ENCODE measurements at regions not wholly inside any gene's neighbourhood (a gene's known extent, or its start where the extent isn't known, plus 50 kb on each side); places are given as distances from the start of the nearest gene placed in this dataset.
A peak's percentile ranks its signal among the peaks of the same experiment; 100 is the strongest.

- FAIRE-seq (no peak), DNase-seq (ENCODE audit: insufficient read length, low spot score) (no peak)
- TF ChIP-seq POU2F2 (IDR thresholded peaks at IDR 0.05; ENCODE audit: low read depth, low read length) (no peak), PAX5 (IDR thresholded peaks at IDR 0.05; ENCODE audit: insufficient read depth, low read length, severe bottlenecking) (no peak), POLR2AphosphoS5 (IDR thresholded peaks at IDR 0.05; ENCODE audit: low read depth, low read length) (no peak), TAF1 (IDR thresholded peaks at IDR 0.05; ENCODE audit: low read depth, low read length) (no peak), SPI1 (IDR thresholded peaks at IDR 0.05; ENCODE audit: low read depth, low read length) (no peak), POLR2A (IDR thresholded peaks at IDR 0.05; ENCODE audit: low read depth, low read length) (no peak)
Observed at GRCh38 chr3:143187111-143187510, 67.5 kb downstream of the CHST2 start.

- no peak for DNase-seq (ENCODE audit: insufficient read length, low spot score)
Observed at GRCh38 chr3:143188881-143189280, 69.3 kb downstream of the CHST2 start.

GRCh38 chr3:143190101-143190500 is 70.5 kb downstream of the CHST2 start:
- no peak for DNase-seq (ENCODE audit: insufficient read length, low spot score)
- FAIRE-seq: no peak
- no peak for TF ChIP-seq SPI1 (IDR thresholded peaks at IDR 0.05; ENCODE audit: low read depth, low read length)
- no peak for TF ChIP-seq PAX5 (IDR thresholded peaks at IDR 0.05; ENCODE audit: insufficient read depth, low read length, severe bottlenecking)
- TF ChIP-seq POLR2A (IDR thresholded peaks at IDR 0.05; ENCODE audit: low read depth, low read length): no peak
- no peak for TF ChIP-seq TAF1 (IDR thresholded peaks at IDR 0.05; ENCODE audit: low read depth, low read length)
- no peak for TF ChIP-seq POLR2AphosphoS5 (IDR thresholded peaks at IDR 0.05; ENCODE audit: low read depth, low read length)
- no peak for TF ChIP-seq POU2F2 (IDR thresholded peaks at IDR 0.05; ENCODE audit: low read depth, low read length)

More at GRCh38 chr3:143188881-143189280, 69.3 kb downstream of the CHST2 start:
- TF ChIP-seq PAX5 (IDR thresholded peaks at IDR 0.05; ENCODE audit: insufficient read depth, low read length, severe bottlenecking): no peak
- TF ChIP-seq POU2F2 (IDR thresholded peaks at IDR 0.05; ENCODE audit: low read depth, low read length): no peak
- no peak for TF ChIP-seq SPI1 (IDR thresholded peaks at IDR 0.05; ENCODE audit: low read depth, low read length)
- TF ChIP-seq POLR2AphosphoS5 (IDR thresholded peaks at IDR 0.05; ENCODE audit: low read depth, low read length): no peak
- TF ChIP-seq TAF1 (IDR thresholded peaks at IDR 0.05; ENCODE audit: low read depth, low read length): no peak
- no peak for TF ChIP-seq POLR2A (IDR thresholded peaks at IDR 0.05; ENCODE audit: low read depth, low read length)
- no peak for FAIRE-seq

DNA sequence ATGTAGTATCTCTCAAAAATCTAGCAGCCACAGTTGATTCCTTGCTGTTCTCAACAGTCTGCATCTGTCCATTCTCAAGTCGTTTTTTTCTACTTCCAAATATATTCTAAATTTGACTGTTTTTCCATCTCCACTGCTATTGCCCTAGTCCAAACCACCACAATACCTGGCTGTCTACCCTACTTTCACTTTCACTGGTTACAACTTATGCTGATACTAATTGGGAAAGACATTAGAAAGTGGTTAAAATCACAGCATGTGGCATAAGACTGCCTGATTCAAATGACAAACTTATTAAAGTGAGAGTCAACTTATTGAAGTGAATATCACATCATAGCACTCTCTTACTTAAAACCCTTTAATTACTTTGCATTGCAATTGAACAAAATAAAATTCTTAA is 72.6 kb downstream of the CHST2 start:
- DNase-seq (ENCODE audit: insufficient read length, low spot score) (no peak), FAIRE-seq (no peak)
- TF ChIP-seq POLR2A (IDR thresholded peaks at IDR 0.05; ENCODE audit: low read depth, low read length) (no peak), PAX5 (IDR thresholded peaks at IDR 0.05; ENCODE audit: insufficient read depth, low read length, severe bottlenecking) (no peak), SPI1 (IDR thresholded peaks at IDR 0.05; ENCODE audit: low read depth, low read length) (no peak), TAF1 (IDR thresholded peaks at IDR 0.05; ENCODE audit: low read depth, low read length) (no peak), POLR2AphosphoS5 (IDR thresholded peaks at IDR 0.05; ENCODE audit: low read depth, low read length) (no peak), POU2F2 (IDR thresholded peaks at IDR 0.05; ENCODE audit: low read depth, low read length) (no peak)

GRCh38 chr3:143200001-143200924 is 80.7 kb downstream of the CHST2 start:
- TF ChIP-seq TAF1 (IDR thresholded peaks at IDR 0.05; ENCODE audit: low read depth, low read length) (no peak), POLR2AphosphoS5 (IDR thresholded peaks at IDR 0.05; ENCODE audit: low read depth, low read length) (no peak), POU2F2 (IDR thresholded peaks at IDR 0.05; ENCODE audit: low read depth, low read length) (no peak), PAX5 (IDR thresholded peaks at IDR 0.05; ENCODE audit: insufficient read depth, low read length, severe bottlenecking) (no peak), SPI1 (IDR thresholded peaks at IDR 0.05; ENCODE audit: low read depth, low read length) (no peak), POLR2A (IDR thresholded peaks at IDR 0.05; ENCODE audit: low read depth, low read length) (no peak)
- FAIRE-seq (peak; percentile 50), DNase-seq (ENCODE audit: insufficient read length, low spot score) (no peak)

DNA sequence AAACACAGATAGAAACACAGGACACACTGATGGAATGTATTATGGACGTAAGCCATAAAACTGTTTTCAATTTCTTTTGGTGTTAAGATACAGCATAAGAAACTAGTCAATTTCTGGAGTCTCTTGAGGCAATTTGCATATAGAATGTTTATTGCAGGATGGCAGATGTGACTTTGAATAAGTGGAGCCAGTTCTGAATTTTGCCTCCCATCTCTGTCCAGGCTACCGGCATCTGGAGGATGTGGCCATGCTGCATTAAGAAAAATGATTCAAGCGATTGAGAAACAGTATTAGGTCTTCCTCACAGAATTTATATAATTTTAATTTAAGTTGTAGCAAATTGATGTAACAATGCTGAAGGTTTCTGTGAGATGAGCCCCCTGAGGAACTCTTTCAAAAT is 81.5 kb downstream of the CHST2 start:
- DNase-seq (ENCODE audit: insufficient read length, low spot score) (no peak), FAIRE-seq (no peak)
- TF ChIP-seq POU2F2 (IDR thresholded peaks at IDR 0.05; ENCODE audit: low read depth, low read length) (no peak), POLR2AphosphoS5 (IDR thresholded peaks at IDR 0.05; ENCODE audit: low read depth, low read length) (no peak), POLR2A (IDR thresholded peaks at IDR 0.05; ENCODE audit: low read depth, low read length) (no peak), TAF1 (IDR thresholded peaks at IDR 0.05; ENCODE audit: low read depth, low read length) (no peak), PAX5 (IDR thresholded peaks at IDR 0.05; ENCODE audit: insufficient read depth, low read length, severe bottlenecking) (no peak), SPI1 (IDR thresholded peaks at IDR 0.05; ENCODE audit: low read depth, low read length) (no peak)

DNA sequence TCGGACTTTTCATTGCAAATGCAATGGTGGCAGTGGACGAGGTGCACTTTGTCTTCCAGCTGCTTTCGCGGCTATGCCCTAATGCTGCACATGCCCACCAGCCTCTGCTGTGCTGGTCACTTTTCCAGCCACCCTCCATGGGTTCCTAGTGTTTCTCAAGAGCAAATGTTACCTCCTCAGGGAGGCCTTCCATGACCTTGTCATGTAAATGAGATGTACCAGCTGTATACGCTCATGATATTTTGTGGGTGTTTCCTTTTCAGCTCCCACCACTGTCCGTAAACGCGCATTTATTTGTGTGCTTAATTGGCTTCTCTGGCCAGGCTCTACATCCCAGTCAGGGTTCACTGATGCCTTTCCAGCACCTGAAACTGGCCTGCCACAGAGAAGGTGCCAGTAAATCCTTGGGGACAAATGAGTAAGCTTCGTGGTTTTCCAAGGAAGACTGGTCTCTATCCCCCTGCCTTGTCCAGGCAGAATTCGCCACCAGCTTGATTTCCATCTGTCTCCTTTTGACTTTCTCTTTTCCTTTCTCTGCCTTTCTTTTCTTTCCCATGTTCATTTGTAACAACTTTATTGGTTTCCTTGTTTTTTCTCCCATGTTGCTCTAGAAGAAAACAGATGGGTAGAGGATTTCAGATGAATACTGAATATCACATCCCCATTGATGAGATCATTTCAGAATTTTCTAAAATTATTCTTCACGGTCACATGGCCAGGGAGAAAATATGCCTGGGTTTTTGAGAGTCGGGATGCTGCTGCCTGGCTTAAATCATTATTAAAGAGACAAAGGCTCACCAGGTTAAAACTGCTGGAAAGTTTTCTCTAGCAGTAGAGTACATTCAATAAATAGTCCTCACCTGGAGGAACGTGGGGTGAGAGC is 82.5 kb downstream of the CHST2 start:
- FAIRE-seq (peak; percentile 13), DNase-seq (ENCODE audit: insufficient read length, low spot score) (no peak)
- TF ChIP-seq POLR2AphosphoS5 (IDR thresholded peaks at IDR 0.05; ENCODE audit: low read depth, low read length): no peak
- TF ChIP-seq POU2F2 (IDR thresholded peaks at IDR 0.05; ENCODE audit: low read depth, low read length): no peak
- no peak for TF ChIP-seq PAX5 (IDR thresholded peaks at IDR 0.05; ENCODE audit: insufficient read depth, low read length, severe bottlenecking)
- no peak for TF ChIP-seq POLR2A (IDR thresholded peaks at IDR 0.05; ENCODE audit: low read depth, low read length)
- no peak for TF ChIP-seq TAF1 (IDR thresholded peaks at IDR 0.05; ENCODE audit: low read depth, low read length)
- no peak for TF ChIP-seq SPI1 (IDR thresholded peaks at IDR 0.05; ENCODE audit: low read depth, low read length)

DNA sequence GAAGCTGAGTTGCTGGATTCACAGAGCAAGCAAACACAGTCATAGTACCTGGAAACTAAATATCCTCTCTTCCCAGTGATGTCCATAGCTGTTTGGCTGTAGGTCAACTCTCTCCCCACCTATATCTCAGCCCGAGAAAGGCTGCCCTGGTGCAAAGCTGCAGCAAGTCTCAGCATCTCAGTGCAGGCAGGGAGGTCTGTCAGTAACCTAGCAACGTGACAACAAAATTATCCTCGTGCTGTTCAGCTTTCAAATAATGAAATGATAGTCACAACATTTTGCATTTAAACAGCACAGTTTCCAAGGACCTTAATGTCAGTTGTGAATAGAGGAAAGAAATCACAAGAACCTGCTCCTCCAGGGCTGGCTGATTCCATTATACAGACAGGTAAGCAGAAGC is 83.6 kb downstream of the CHST2 start:
- no peak for TF ChIP-seq PAX5 (IDR thresholded peaks at IDR 0.05; ENCODE audit: insufficient read depth, low read length, severe bottlenecking)
- TF ChIP-seq SPI1 (IDR thresholded peaks at IDR 0.05; ENCODE audit: low read depth, low read length): no peak
- FAIRE-seq (no peak), DNase-seq (ENCODE audit: insufficient read length, low spot score) (no peak)

DNA sequence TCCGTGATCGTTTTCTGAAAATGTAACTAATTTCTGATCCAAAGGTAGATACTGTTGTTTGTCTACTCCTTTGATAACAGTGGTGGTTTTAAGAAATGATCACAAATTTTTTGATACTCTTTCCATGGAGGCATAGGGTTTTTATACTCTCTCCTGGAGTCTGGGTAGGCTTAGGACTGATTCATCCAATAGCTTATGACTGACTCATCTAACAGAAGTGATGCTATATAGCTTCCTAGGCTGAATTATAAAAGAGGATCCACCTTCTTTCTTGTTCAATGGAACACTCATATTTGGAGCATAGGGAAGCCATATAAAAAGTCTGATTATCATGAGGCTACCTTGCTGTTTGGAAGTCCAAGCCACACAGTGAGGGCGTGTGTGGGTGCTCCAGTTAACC is 84.3 kb downstream of the CHST2 start:
- TF ChIP-seq SPI1 (IDR thresholded peaks at IDR 0.05; ENCODE audit: low read depth, low read length) (no peak), POU2F2 (IDR thresholded peaks at IDR 0.05; ENCODE audit: low read depth, low read length) (no peak), POLR2AphosphoS5 (IDR thresholded peaks at IDR 0.05; ENCODE audit: low read depth, low read length) (no peak), PAX5 (IDR thresholded peaks at IDR 0.05; ENCODE audit: insufficient read depth, low read length, severe bottlenecking) (no peak), TAF1 (IDR thresholded peaks at IDR 0.05; ENCODE audit: low read depth, low read length) (no peak), POLR2A (IDR thresholded peaks at IDR 0.05; ENCODE audit: low read depth, low read length) (no peak)
- no peak for FAIRE-seq
- DNase-seq (ENCODE audit: insufficient read length, low spot score): no peak
